SU-DHL-6 (cell line): ENCODE measurements at regions not wholly inside any gene's neighbourhood (a gene's known extent, or its start where the extent isn't known, plus 50 kb on each side); places are given as distances from the start of the nearest gene placed in this dataset.

Source experiments
- CTCF ChIP-seq: fragments of 200-600 bp; sonication (generic); IDR thresholded peaks from one replicate; pipeline ENCODE4 v1.5.1; 2017; ENCODE audit warnings: antibody characterized with exemption, mild to moderate bottlenecking, low read length, moderate library complexity; ENCODE audit not compliant: insufficient read depth, poor library complexity, severe bottlenecking
- EZH2phosphoT487 ChIP-seq: fragments of 200-600 bp; sonication (generic), shearing (Covaris generic); conservative IDR thresholded peaks from 2 replicates; pipeline ENCODE4 v1.6.1; 2018; ENCODE audit warnings: mild to moderate bottlenecking, antibody characterized with exemption, low read length, moderate library complexity, mixed read lengths

DNA sequence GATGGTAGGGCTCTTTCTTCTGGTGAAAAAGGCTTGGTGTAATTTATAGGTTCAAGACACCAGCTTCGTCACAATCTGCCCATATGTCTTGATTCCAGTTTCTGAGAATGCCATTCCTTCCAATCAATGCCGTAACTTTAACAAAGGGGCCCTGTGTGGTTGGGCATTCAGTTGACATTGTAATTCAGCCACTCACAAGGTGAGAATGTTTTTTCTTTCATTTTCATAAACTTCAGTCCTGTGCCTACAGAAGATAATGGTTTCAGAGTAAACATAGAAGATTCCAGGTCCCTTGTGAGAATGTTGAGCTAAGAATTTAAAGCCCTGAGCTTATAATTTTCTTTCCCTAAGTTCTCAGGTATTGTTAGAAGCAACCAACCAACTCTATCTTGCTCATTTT, 67.3 kb upstream of the AASS start:
- TF ChIP-seq CTCF (no peak), EZH2phosphoT487 (no peak)
